Activated naive CD4-positive, alpha-beta T cell treated with anti-CD3 and anti-CD28 coated beads, Interleukin-2, amount 50 U/mL, for 24 hours (primary cell): ENCODE measurements at regions not wholly inside any gene's neighbourhood (a gene's known extent, or its start where the extent isn't known, plus 50 kb on each side); places are given as distances from the start of the nearest gene placed in this dataset.

Experiments used
- H3K27ac Mint-ChIP-seq: one replicate; pipeline ENCODE4 v1.8.0; 2021; ENCODE audit warnings: mild to moderate bottlenecking, mixed read lengths
- H3K27me3 Mint-ChIP-seq: one replicate; pipeline ENCODE4 v1.8.0; 2021; ENCODE audit warnings: mixed read lengths
- H3K36me3 Mint-ChIP-seq: one replicate; pipeline ENCODE4 v1.8.0; 2021; ENCODE audit warnings: mixed read lengths
- H3K4me1 Mint-ChIP-seq: one replicate; pipeline ENCODE4 v1.8.0; 2021; ENCODE audit warnings: mixed read lengths
- H3K4me3 Mint-ChIP-seq: one replicate; pipeline ENCODE4 v1.8.0; 2021; ENCODE audit warnings: mild to moderate bottlenecking, mixed read lengths
- H3K9me3 Mint-ChIP-seq: one replicate; pipeline ENCODE4 v1.8.0; 2021; ENCODE audit warnings: mixed read lengths

DNA sequence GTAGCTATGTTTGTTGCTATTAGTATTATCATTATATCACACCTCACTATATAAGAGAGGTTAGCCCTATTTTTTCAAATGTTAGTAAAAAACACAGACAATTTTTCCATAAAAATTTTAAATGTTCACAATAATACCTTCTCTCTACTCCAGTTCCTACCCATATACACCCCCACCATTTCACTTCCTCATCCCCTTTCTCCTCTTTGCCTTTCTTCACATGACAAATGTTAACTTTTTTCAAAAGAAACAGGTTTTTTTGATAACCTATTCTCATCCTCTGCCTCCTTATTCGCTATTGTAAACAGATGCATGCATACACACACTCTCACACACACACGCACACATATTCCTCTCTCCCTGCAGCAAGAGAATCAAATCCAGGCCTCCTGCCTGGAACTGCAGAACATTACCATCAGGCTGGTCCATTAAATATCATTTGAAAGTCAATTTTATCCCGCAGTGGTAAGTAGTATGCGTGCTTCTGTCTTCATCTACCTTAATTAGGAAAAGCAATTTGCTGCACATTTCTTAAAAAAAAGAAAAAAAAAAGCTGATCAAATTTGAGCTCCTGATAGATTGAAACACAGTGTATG, 55.5 kb downstream of the MID1IP1 start:
- Mint-ChIP-seq H3K4me3 (no peak overlapping the region), H3K4me1 (peaks cover 21% of the 10 kb centered on the region), H3K36me3 (no peaks in the 10 kb centered on the region), H3K27me3 (no peaks in the 10 kb centered on the region), H3K9me3 (no peaks in the 10 kb centered on the region), H3K27ac (peak overlapping the region; percentile 46)

GRCh38 chrX:38857736-38858523, 56.7 kb downstream of the MID1IP1 start:
- Mint-ChIP-seq H3K27ac (no peak overlapping the region), H3K27me3 (no peaks in the 10 kb centered on the region), H3K36me3 (no peaks in the 10 kb centered on the region), H3K4me1 (peaks cover 21% of the 10 kb centered on the region), H3K9me3 (no peaks in the 10 kb centered on the region), H3K4me3 (no peak overlapping the region)

DNA sequence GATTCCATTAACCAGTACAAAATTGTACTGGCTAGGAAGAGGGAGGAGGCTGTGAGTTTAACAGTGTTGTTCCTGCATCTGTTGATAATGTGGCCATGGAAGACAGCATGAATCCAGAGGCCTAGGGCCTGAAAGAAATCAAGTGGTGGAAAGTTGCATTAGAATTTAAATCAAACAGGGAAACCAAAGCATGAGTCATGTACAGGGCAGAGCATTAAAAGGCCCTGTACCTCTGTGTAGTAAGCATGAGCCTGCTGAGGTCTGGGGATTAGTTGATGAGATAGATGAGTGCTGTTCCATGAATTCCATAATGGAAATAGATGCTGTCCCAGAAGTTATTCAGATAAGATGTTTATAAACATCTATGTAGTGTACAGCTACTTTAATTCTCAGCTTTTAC, 58.3 kb downstream of the MID1IP1 start:
- no peaks in the 10 kb centered on the region for H3K36me3 Mint-ChIP-seq
- H3K4me3 Mint-ChIP-seq, result no peak overlapping the region

GRCh38 chrX:38860106-38861013, 59.1 kb downstream of the MID1IP1 start:
- Mint-ChIP-seq H3K4me3 (no peak overlapping the region), H3K36me3 (no peaks in the 10 kb centered on the region), H3K4me1 (peaks cover 21% of the 10 kb centered on the region)

More for the DNA sequence above, 58.3 kb downstream of the MID1IP1 start:
- Mint-ChIP-seq H3K27me3 (no peaks in the 10 kb centered on the region), H3K4me1 (peaks cover 21% of the 10 kb centered on the region), H3K9me3 (no peaks in the 10 kb centered on the region), H3K27ac (peak overlapping the region; percentile 87)

DNA sequence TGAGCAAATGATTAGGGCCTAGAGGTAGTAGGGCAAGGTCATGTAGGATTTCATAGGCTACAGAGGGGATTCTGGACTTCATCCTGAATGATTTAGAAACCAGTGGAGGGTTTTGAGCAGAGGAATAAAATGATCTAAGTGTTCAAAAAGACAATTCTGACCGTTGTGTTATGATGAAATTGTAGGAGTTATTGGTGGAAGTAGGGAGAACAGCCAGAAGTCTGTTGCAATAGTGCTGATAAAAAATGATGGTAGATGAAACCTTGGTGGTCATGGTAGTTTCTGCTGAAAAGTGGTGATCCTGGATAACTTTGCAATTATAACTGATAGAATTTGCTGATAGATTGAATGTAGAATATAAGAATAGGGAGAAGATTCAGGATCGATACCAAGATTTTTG, 60.2 kb downstream of the MID1IP1 start:
- H3K9me3 Mint-ChIP-seq, result no peaks in the 10 kb centered on the region
- H3K4me1 Mint-ChIP-seq, result peaks cover 21% of the 10 kb centered on the region
- no peaks in the 10 kb centered on the region for H3K27me3 Mint-ChIP-seq
- no peaks in the 10 kb centered on the region for H3K36me3 Mint-ChIP-seq
- H3K27ac Mint-ChIP-seq, result no peak overlapping the region
- no peak overlapping the region for H3K4me3 Mint-ChIP-seq

More at GRCh38 chrX:38860106-38861013, 59.1 kb downstream of the MID1IP1 start:
- Mint-ChIP-seq H3K27me3 (no peaks in the 10 kb centered on the region), H3K9me3 (no peaks in the 10 kb centered on the region), H3K27ac (peak overlapping the region; percentile 87)

DNA sequence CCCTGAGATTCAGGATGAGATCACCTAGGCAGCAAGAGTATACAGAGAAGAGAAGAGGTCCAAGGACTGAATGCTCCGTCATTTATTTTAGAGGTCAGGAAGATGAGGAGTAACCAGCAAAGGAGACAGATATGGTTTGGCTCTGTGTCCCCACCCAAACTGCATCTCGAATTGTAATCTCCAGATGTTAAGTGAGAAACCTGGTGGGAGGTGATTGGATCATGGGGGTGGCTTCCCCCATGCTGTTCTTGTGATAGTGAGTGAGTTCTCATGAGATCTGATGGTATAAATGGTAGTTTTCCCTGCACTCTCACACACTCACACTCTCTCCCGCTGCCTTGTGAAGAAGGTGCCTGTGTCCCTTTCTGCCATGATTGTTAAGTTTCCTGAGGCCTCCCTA, 60.8 kb downstream of the MID1IP1 start:
- H3K4me3 Mint-ChIP-seq, result no peak overlapping the region
- peaks cover 17% of the 10 kb centered on the region for H3K4me1 Mint-ChIP-seq
- H3K27ac Mint-ChIP-seq, result no peak overlapping the region
- H3K36me3 Mint-ChIP-seq, result no peaks in the 10 kb centered on the region
- H3K9me3 Mint-ChIP-seq, result no peaks in the 10 kb centered on the region
- H3K27me3 Mint-ChIP-seq, result no peaks in the 10 kb centered on the region

DNA sequence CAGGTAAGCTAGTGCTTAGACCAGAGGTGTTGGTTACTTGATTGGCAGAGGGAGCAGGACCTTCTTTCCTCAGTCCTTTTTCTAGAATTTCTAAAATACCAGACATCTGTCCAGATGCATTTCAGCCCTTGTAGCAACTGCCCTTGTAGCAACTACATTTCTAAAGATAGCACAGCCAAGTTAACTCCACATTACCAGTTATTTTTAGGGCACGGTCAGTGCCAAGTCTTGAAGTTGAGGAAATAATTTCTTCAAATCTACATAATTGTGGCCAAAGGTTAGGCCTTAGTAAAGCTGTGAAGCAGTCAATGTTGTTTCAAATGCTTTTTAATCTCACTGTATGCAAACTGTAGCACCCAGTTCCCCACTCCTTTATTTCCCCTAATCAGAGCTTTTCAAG, 62.9 kb downstream of the MID1IP1 start:
- no peak overlapping the region for H3K4me3 Mint-ChIP-seq
- no peaks in the 10 kb centered on the region for H3K27me3 Mint-ChIP-seq
- peaks cover 15% of the 10 kb centered on the region for H3K4me1 Mint-ChIP-seq
- no peaks in the 10 kb centered on the region for H3K9me3 Mint-ChIP-seq
- no peaks in the 10 kb centered on the region for H3K36me3 Mint-ChIP-seq
- no peak overlapping the region for H3K27ac Mint-ChIP-seq

- Mint-ChIP-seq H3K27me3 (no peaks in the 10 kb centered on the region), H3K36me3 (no peaks in the 10 kb centered on the region), H3K27ac (no peak overlapping the region), H3K4me3 (no peak overlapping the region), H3K9me3 (no peaks in the 10 kb centered on the region), H3K4me1 (no peaks in the 10 kb centered on the region)
Measured at GRCh38 chrX:38868321-38868720, 67.1 kb downstream of the MID1IP1 start.

GRCh38 chrX:38868941-38869401, 67.7 kb downstream of the MID1IP1 start:
- no peaks in the 10 kb centered on the region for H3K36me3 Mint-ChIP-seq
- H3K27ac Mint-ChIP-seq, result no peak overlapping the region
- H3K9me3 Mint-ChIP-seq, result no peaks in the 10 kb centered on the region
- no peaks in the 10 kb centered on the region for H3K27me3 Mint-ChIP-seq
- no peaks in the 10 kb centered on the region for H3K4me1 Mint-ChIP-seq
- no peak overlapping the region for H3K4me3 Mint-ChIP-seq

DNA sequence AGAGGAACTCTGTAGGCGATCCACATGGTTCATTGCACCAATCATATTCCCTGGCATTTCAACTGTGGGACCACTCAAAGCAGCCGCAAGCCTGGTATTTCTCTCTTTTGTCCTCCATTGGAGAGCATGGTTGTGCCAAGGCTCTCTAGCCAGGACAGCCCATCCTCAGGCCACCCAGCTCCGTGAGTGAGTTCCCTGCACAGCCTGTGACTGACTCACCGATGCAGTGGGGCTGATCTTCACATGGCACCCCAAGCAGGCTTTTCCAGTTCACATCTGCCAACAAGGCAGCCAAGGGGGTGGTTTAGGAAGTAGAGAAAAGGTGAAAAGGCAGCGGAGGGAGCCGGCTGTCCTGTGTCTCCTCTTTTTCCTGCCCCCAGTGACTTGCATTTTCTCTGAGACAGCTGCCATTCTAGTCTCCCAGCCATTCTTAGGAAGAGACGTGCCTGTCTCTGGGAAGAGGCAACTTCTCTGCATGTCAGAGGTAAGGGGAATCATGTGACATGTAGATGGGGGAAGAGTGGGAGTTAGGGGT, 69.2 kb downstream of the MID1IP1 start:
- Mint-ChIP-seq H3K36me3 (no peaks in the 10 kb centered on the region), H3K27me3 (no peaks in the 10 kb centered on the region), H3K4me3 (no peak overlapping the region), H3K9me3 (no peaks in the 10 kb centered on the region), H3K4me1 (no peaks in the 10 kb centered on the region), H3K27ac (no peak overlapping the region)

- no peak overlapping the region for H3K27ac Mint-ChIP-seq
- H3K36me3 Mint-ChIP-seq, result no peaks in the 10 kb centered on the region
- no peaks in the 10 kb centered on the region for H3K4me1 Mint-ChIP-seq
- no peak overlapping the region for H3K4me3 Mint-ChIP-seq
- H3K9me3 Mint-ChIP-seq, result no peaks in the 10 kb centered on the region
- no peaks in the 10 kb centered on the region for H3K27me3 Mint-ChIP-seq
Measured at GRCh38 chrX:38871129-38872029, 70.1 kb downstream of the MID1IP1 start.

- H3K36me3 Mint-ChIP-seq, result no peaks in the 10 kb centered on the region
- H3K9me3 Mint-ChIP-seq, result no peaks in the 10 kb centered on the region
- H3K4me1 Mint-ChIP-seq, result peaks cover 23% of the 10 kb centered on the region
- no peak overlapping the region for H3K27ac Mint-ChIP-seq
- H3K27me3 Mint-ChIP-seq, result no peaks in the 10 kb centered on the region
- no peak overlapping the region for H3K4me3 Mint-ChIP-seq
Measured at GRCh38 chrX:38877366-38877765, 76.1 kb downstream of the MID1IP1 start.

GRCh38 chrX:38878641-38879340, 77.5 kb downstream of the MID1IP1 start:
- no peak overlapping the region for H3K4me3 Mint-ChIP-seq

GRCh38 chrX:38879631-38880220, 78.5 kb downstream of the MID1IP1 start:
- Mint-ChIP-seq H3K4me3 (peak overlapping the region; percentile 57), H3K27ac (no peak overlapping the region), H3K36me3 (no peaks in the 10 kb centered on the region)

More at GRCh38 chrX:38878641-38879340, 77.5 kb downstream of the MID1IP1 start:
- Mint-ChIP-seq H3K36me3 (no peaks in the 10 kb centered on the region), H3K27me3 (no peaks in the 10 kb centered on the region), H3K27ac (no peak overlapping the region), H3K9me3 (no peaks in the 10 kb centered on the region), H3K4me1 (peaks cover 23% of the 10 kb centered on the region)

More at GRCh38 chrX:38879631-38880220, 78.5 kb downstream of the MID1IP1 start:
- Mint-ChIP-seq H3K4me1 (peaks cover 23% of the 10 kb centered on the region), H3K27me3 (no peaks in the 10 kb centered on the region), H3K9me3 (no peaks in the 10 kb centered on the region)
